ENCODE measurements at regions not wholly inside any gene's neighbourhood (a gene's known extent, or its start where the extent isn't known, plus 50 kb on each side); places are given as distances from the start of the nearest gene placed in this dataset.

- TF ChIP-seq HDAC2 (IDR thresholded peaks at IDR 0.05), result no peak
- no peak for TF ChIP-seq GATA3 (IDR thresholded peaks at IDR 0.05; ENCODE audit: borderline replicate concordance)
- no peak for TF ChIP-seq JUN (IDR thresholded peaks at IDR 0.05)
- no peak for TF ChIP-seq ZSCAN20 (CRISPR knock-in tag; IDR thresholded peaks at IDR 0.05)
- no peak for TF ChIP-seq CTCF (IDR thresholded peaks at IDR 0.05)
- no peak for TF ChIP-seq E2F6 (IDR thresholded peaks at IDR 0.05; ENCODE audit: borderline replicate concordance, low read depth)
- no peak for TF ChIP-seq MAX (IDR thresholded peaks at IDR 0.05)
- no peak for TF ChIP-seq POLR2A (IDR thresholded peaks at IDR 0.05; ENCODE audit: low read length)
- TF ChIP-seq NR3C1 (IDR thresholded peaks at IDR 0.05), result no peak
- no peak for TF ChIP-seq SMC3 (IDR thresholded peaks at IDR 0.05)
- no peak for TF ChIP-seq CEBPB (IDR thresholded peaks at IDR 0.05)
These were observed 83.4 kb upstream of the SIMC1 start for GRCh38 chr5:176154821-176155220.
